Tibial artery (tissue), 4 donors: ENCODE measurements at regions not wholly inside any gene's neighbourhood (a gene's known extent, or its start where the extent isn't known, plus 50 kb on each side); places are given as distances from the start of the nearest gene placed in this dataset.

Experiments
- DNase-seq, 2 donors: peaks; one replicate each; pipeline ENCODE4 v3.0.0-alpha.2; 2019
- H3K27ac ChIP-seq, 2 donors: fragments of 200-600 bp; sonication (generic) in 1 of 2; 1 replicate in 1 of 2; 2 replicates in 1 of 2; pipeline ENCODE4 v1.5.1; 2018 to 2019; ENCODE audit warnings: mild to moderate bottlenecking in 1 of 2
- H3K27me3 ChIP-seq, 2 donors: fragments of 200-600 bp; sonication (generic) in 1 of 2; one replicate each; pipeline versions ENCODE4 v1.5.1 to v1.6.0; 2016 to 2019
- H3K36me3 ChIP-seq, 3 donors: fragments of 200-600 bp; sonication (generic) in 2 of 3; one replicate each; pipeline ENCODE4 v1.5.1; 2016 to 2019; ENCODE audit warnings: mild to moderate bottlenecking in 2 of 3
- H3K4me1 ChIP-seq, 4 donors: fragments of 200-600 bp; sonication (generic) in 2 of 4; 1 replicate in 3 of 4; 2 replicates in 1 of 4; pipeline ENCODE4 v1.5.1; 2016 to 2019
- H3K4me3 ChIP-seq, 2 donors: fragments of 200-600 bp; sonication (generic) in 1 of 2; 1 replicate in 1 of 2; 2 replicates in 1 of 2; pipeline ENCODE4 v1.5.1; 2018 to 2019; ENCODE audit warnings: mild to moderate bottlenecking in 2 of 2
- H3K9me3 ChIP-seq, 3 donors: fragments of 200-600 bp; sonication (generic) in 1 of 3; one replicate each; pipeline ENCODE4 v1.5.1; 2016 to 2019
- CTCF ChIP-seq, 2 experiments: fragments of 200-600 bp in 1 of 2; fragments of 450-650 bp in 1 of 2; IDR thresholded peaks; one replicate each; pipeline ENCODE4 v1.5.1; 2017 to 2019; ENCODE audit warnings: antibody characterized with exemption in 2 of 2, mild to moderate bottlenecking in 1 of 2, moderate library complexity in 1 of 2
- intact Hi-C: fragments of 100-400 bp; cut with DNase I; formaldehyde crosslinking; loops from one replicate; pipeline ENCODE4 v1.15.0; 2023; ENCODE audit warnings: low total_unique reads

GRCh38 chr2:40543381-40543780, 91.5 kb upstream of the SLC8A1 start:
- no peaks in the 10 kb centered on the region for H3K9me3 ChIP-seq
- TF ChIP-seq CTCF (IDR thresholded peaks at IDR 0.05), result no peak
- no peak overlapping the region for H3K4me3 ChIP-seq
- no peak for DNase-seq
- intact Hi-C loops, result no loop called here
- peaks cover 0 to 8% (median 0%) of the 10 kb centered on the region in 4 donors for H3K4me1 ChIP-seq
- H3K27ac ChIP-seq, result no peak overlapping the region
- no peaks in the 10 kb centered on the region for H3K27me3 ChIP-seq
- H3K36me3 ChIP-seq, result no peaks in the 10 kb centered on the region

- Histone ChIP-seq H3K4me1 (peaks cover 0 to 8% (median 0%) of the 10 kb centered on the region in 4 donors), H3K27me3 (no peaks in the 10 kb centered on the region), H3K36me3 (no peaks in the 10 kb centered on the region), H3K9me3 (no peaks in the 10 kb centered on the region), H3K27ac (no peak overlapping the region), H3K4me3 (no peak overlapping the region)
- intact Hi-C loops, result no loop called here
- no peak for DNase-seq
- no peak for TF ChIP-seq CTCF (IDR thresholded peaks at IDR 0.05)
Observed at GRCh38 chr2:40544072-40544471, 92.2 kb upstream of the SLC8A1 start.

GRCh38 chr2:40545645-40546044, 93.8 kb upstream of the SLC8A1 start:
- intact Hi-C loops, result no loop called here
- Histone ChIP-seq H3K27me3 (no peaks in the 10 kb centered on the region), H3K27ac (no peak overlapping the region), H3K4me1 (peaks cover 0 to 8% (median 0%) of the 10 kb centered on the region in 4 donors), H3K9me3 (no peaks in the 10 kb centered on the region), H3K36me3 (no peaks in the 10 kb centered on the region), H3K4me3 (no peak overlapping the region)
- TF ChIP-seq CTCF (IDR thresholded peaks at IDR 0.05), result no peak
- no peak for DNase-seq

- intact Hi-C loops, result no loop called here
- Histone ChIP-seq H3K27ac (no peak overlapping the region), H3K36me3 (no peaks in the 10 kb centered on the region), H3K4me3 (no peak overlapping the region), H3K27me3 (no peaks in the 10 kb centered on the region), H3K9me3 (no peaks in the 10 kb centered on the region), H3K4me1 (peaks cover 0 to 8% (median 0%) of the 10 kb centered on the region in 4 donors)
- TF ChIP-seq CTCF (IDR thresholded peaks at IDR 0.05), result no peak
- no peak for DNase-seq
Observed at GRCh38 chr2:40546439-40547191, 94.7 kb upstream of the SLC8A1 start.

- no peak for TF ChIP-seq CTCF (IDR thresholded peaks at IDR 0.05)
- no peak for DNase-seq
- H3K4me1 ChIP-seq, result peaks cover 0 to 8% (median 0%) of the 10 kb centered on the region in 4 donors
- H3K27ac ChIP-seq, result no peak overlapping the region
- H3K36me3 ChIP-seq, result no peaks in the 10 kb centered on the region
- no peaks in the 10 kb centered on the region for H3K27me3 ChIP-seq
- no peak overlapping the region for H3K4me3 ChIP-seq
- intact Hi-C loops, result no loop called here
- no peaks in the 10 kb centered on the region for H3K9me3 ChIP-seq
Observed at GRCh38 chr2:40548521-40548920, 96.6 kb upstream of the SLC8A1 start.
